ENCODE measurements at regions not wholly inside any gene's neighbourhood (a gene's known extent, or its start where the extent isn't known, plus 50 kb on each side); places are given as distances from the start of the nearest gene placed in this dataset.
"Not testable (repeated sequence)": the region's sequence is repeated elsewhere in the genome, so short reads cannot be mapped to it uniquely, and the experiment has no call there.

- DNase-seq (ENCODE audit: low spot score), result no peak
Observed at GRCh38 chr7:13091974-13092707, 404.7 kb downstream of the ARL4A start.

GRCh38 chr7:13092708-13093005, 405.2 kb downstream of the ARL4A start:
- DNase-seq (ENCODE audit: low spot score), result no peak

- DNase-seq (ENCODE audit: low spot score), result no peak
Observed at GRCh38 chr7:13093160-13093559, 405.7 kb downstream of the ARL4A start.

- no peak for DNase-seq (ENCODE audit: low spot score)
Observed at GRCh38 chr7:13097499-13097898, 410.1 kb downstream of the ARL4A start.

- DNase-seq (ENCODE audit: low spot score), result no peak
Observed at GRCh38 chr7:13098161-13098560, 410.7 kb downstream of the ARL4A start.

- no peak for DNase-seq (ENCODE audit: low spot score)
Observed at GRCh38 chr7:13099154-13099795, 411.8 kb downstream of the ARL4A start.

GRCh38 chr7:13104128-13104527, 416.7 kb downstream of the ARL4A start:
- no peak for DNase-seq (ENCODE audit: low spot score)

- DNase-seq (ENCODE audit: low spot score), result no peak
Observed at GRCh38 chr7:13105209-13105608, 417.8 kb downstream of the ARL4A start.

- no peak for DNase-seq (ENCODE audit: low spot score)
Observed at GRCh38 chr7:13106513-13106912, 419.1 kb downstream of the ARL4A start.

- no peak for DNase-seq (ENCODE audit: low spot score)
Observed at GRCh38 chr7:13107291-13107690, 419.9 kb downstream of the ARL4A start.

- DNase-seq (ENCODE audit: low spot score), result no peak
Observed at GRCh38 chr7:13108061-13108460, 420.6 kb downstream of the ARL4A start.

GRCh38 chr7:13109201-13109600, 421.8 kb downstream of the ARL4A start:
- DNase-seq (ENCODE audit: low spot score), result no peak

- no peak for DNase-seq (ENCODE audit: low spot score)
Observed at GRCh38 chr7:13110107-13110506, 422.7 kb downstream of the ARL4A start.

GRCh38 chr7:13111230-13111629, 423.8 kb downstream of the ARL4A start:
- no peak for DNase-seq (ENCODE audit: low spot score)

- DNase-seq (ENCODE audit: low spot score), result not testable (repeated sequence)
Observed at GRCh38 chr7:13114240-13114639, 426.8 kb downstream of the ARL4A start.

- DNase-seq (ENCODE audit: low spot score), result no peak
Observed at GRCh38 chr7:13115157-13115772, 427.8 kb downstream of the ARL4A start.

GRCh38 chr7:13115855-13116254, 428.4 kb downstream of the ARL4A start:
- no peak for DNase-seq (ENCODE audit: low spot score)

GRCh38 chr7:13117103-13117502, 429.7 kb downstream of the ARL4A start:
- DNase-seq (ENCODE audit: low spot score), result no peak

GRCh38 chr7:13117592-13117991, 430.2 kb downstream of the ARL4A start:
- no peak for DNase-seq (ENCODE audit: low spot score)

GRCh38 chr7:13124629-13125028, 437.2 kb downstream of the ARL4A start:
- DNase-seq (ENCODE audit: low spot score), result not testable (repeated sequence)

- no peak for DNase-seq (ENCODE audit: low spot score)
Observed at GRCh38 chr7:13126347-13126746, 438.9 kb downstream of the ARL4A start.

- DNase-seq (ENCODE audit: low spot score), result no peak
Observed at GRCh38 chr7:13130321-13130720, 442.9 kb downstream of the ARL4A start.

GRCh38 chr7:13130906-13131305, 443.5 kb downstream of the ARL4A start:
- DNase-seq (ENCODE audit: low spot score), result not testable (repeated sequence)

All from SK-N-DZ (cell line).